ENCODE measurements at regions not wholly inside any gene's neighbourhood (a gene's known extent, or its start where the extent isn't known, plus 50 kb on each side); places are given as distances from the start of the nearest gene placed in this dataset.

DNA sequence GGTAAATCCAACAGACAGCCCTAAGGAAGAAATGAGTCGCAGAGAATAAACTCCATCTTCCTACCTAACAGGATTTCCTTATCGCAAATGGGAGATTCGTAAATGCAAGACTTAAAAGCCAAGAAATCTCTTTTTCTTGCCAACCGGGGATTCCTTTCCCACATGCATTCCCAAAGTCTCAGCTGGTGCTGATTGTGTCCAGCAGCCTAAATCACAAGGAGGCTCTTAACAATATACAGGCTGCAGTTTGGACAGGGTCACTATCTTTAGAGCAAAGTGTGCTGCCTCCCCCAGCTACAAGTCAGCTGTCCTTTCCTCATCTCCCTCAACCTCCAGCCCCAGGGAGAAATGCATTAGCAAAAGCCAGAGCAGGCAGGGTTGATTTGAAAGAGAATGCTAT lies 189.8 kb upstream of the PLXNA2 start:
- TF ChIP-seq ELF4 (IDR thresholded peaks at IDR 0.05) = no peak
- no peak for TF ChIP-seq SP1 (IDR thresholded peaks at IDR 0.05)
- TF ChIP-seq CTBP1 (IDR thresholded peaks at IDR 0.05; ENCODE audit: borderline replicate concordance) = no peak
- no peak for TF ChIP-seq BHLHE40 (IDR thresholded peaks at IDR 0.05; ENCODE audit: borderline replicate concordance)
- no peak for TF ChIP-seq FOXA1 (IDR thresholded peaks at IDR 0.05)
- no peak for TF ChIP-seq LEF1 (IDR thresholded peaks at IDR 0.05; ENCODE audit: borderline replicate concordance)
- no peak for TF ChIP-seq SUZ12 (IDR thresholded peaks at IDR 0.05)
- no peak for TF ChIP-seq ARNT (IDR thresholded peaks at IDR 0.05)
- TF ChIP-seq HDGF (IDR thresholded peaks at IDR 0.05; ENCODE audit: borderline replicate concordance) = no peak
- TF ChIP-seq FOXK2 (IDR thresholded peaks at IDR 0.05) = no peak
- no peak for TF ChIP-seq TARDBP (IDR thresholded peaks at IDR 0.05)
